OCI-M1 (cell line): ENCODE measurements at regions not wholly inside any gene's neighbourhood (a gene's known extent, or its start where the extent isn't known, plus 50 kb on each side); places are given as distances from the start of the nearest gene placed in this dataset.
A peak's percentile ranks its signal among the peaks of the same experiment; 100 is the strongest.

Source experiments
- DNase-seq: peaks from one replicate; lab custom pipeline; 2025; lab: John Stamatoyannopoulos, UW

DNA sequence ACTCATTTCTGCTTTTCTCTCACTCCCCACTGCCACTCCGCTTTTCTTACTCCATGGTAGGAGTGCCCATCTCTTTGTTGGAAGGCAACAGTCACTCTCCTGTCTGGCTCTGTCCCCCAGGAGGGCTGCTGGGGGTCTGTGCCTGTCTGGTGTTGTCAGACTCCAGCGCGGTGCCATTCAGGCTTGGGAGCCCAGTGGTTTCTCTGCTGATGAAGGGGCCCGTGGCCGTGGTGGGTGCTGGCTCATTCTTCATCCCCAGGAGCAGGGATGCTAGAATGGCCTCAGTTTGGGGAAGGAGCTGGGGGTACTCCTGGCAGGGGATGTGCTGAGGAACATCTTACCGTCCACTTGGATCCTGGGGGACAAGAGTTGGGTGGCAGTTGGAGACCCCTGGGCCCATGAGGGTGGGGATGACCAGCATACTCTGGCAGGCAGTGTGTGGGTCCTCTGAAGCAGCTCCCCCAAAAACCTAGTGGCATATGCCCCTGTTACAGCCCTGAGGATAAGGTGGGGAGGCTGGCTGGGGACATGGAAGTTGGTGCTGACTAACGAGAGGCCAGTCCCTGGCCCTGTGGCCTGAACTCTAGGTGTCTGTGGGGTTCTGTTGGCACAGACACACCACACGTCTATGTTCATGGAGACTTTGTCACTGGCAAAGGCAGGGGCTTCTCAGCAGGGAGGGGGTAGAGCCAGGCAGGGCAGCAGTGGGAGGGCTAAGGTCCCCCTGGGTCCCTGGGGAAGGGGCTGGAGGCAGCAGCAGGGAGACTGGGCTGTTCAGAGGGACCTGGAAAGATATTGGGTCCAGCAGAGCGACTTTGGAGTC, 102.8 kb upstream of the RET start:
- DNase-seq = no peak

DNA sequence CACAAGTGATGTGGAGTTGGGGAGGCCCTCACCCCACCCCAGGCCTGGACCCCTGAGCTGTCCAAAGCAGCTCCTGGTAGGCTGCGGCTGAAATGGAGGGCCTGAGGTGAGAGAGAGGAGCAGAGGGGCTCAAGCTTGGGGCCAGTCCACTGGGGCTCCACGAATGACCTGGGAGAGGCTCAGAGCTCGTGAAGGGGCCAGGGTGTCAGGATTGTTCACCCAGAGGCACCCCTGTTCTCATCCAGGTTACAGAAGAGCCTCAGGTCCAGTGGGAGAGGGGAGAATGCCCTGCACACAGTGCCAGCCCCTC, 102.2 kb upstream of the RET start:
- no peak for DNase-seq

DNA sequence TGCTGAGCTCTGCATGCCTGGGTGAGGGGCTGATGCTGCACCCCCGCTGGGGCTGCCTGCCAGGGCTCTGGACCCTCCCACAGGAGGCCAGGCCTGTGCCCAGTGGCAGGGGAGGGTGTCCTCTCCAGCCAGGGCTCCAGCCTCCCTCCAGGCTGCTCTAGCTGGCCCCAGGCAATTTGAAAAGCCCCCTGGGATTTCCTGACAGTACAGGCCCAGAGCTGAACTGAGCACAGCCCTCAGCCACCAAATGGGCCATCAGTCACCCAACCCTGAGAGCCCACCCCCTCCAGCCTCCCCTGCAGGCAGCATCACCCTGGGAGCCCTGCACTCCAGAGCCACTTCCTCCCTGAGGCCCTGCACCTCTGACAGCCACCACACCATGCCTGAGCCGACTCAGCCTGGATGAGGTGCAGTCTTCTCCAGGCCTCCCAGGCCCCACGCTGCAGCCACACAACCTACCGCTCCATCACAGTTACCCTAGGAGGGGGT, 101.8 kb upstream of the RET start:
- no peak for DNase-seq

DNA sequence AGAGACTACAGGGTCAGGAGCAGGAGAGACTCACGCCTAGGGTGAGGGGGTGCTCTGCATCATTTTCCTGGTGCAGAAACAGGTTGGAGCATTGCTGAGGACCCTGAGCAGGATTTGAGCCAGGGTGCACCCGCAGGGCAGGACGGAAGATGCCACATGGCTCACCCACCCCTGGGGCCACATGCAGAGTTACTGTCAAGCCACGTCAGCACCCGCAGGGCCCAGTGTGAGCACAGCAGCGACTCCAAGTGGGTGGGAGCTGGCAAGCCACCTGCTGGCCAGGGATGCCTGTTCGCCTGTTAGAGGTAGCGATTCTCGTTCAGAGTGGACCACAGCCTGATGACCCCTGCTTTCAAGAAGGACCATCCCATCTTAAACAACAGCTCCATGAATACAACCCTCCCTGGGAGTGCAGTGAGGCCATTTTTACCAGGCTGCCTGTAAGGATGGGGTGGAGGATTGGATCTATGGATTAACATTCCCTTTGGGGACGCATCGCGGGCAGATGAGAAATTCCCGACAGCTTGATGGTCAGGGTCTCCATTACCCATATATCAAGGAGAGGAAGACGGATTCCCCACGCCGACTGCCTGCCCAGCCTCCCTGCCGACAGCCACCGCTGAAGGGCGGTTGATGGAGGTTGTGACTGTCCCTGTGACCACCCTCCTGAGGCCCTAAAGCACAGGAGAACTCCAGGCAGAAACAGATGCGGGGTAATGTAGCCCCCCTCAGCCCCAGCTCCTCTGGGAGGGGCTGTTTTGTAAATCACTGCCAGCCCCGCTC, 101.1 kb upstream of the RET start:
- no peak for DNase-seq

DNA sequence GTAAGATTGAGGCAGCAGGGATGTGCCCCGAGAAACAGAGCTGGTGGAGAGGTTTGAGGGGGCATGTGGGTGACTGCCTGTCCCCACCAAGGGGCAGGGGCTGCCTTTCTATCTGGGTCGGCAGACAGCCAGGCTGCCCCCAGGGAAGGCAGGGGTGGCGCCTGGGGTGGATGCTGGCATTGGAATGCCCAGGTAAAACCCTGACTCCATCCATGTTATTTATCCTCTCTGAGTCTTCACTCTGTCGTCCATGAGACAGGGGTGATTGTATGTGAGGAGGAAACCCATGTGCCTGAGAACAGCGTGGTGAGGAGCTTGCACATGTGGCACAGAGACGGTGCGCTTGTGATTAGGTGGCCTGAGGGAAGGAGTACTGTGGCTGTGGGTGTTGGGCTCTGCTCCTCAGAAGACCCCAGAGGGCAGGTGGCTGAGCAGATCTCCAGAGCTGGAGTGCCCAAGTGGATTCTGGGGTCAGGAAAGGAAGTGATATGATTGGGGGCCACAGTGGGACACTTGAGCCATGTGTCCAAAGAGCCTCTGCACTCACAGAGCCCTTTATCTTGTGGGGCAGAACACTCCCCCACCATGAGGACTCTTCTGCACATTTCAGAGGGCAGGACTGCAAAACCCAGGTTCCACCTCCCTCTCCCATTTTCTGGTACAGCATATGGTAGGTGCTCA, 100.4 kb upstream of the RET start:
- no peak for DNase-seq

DNA sequence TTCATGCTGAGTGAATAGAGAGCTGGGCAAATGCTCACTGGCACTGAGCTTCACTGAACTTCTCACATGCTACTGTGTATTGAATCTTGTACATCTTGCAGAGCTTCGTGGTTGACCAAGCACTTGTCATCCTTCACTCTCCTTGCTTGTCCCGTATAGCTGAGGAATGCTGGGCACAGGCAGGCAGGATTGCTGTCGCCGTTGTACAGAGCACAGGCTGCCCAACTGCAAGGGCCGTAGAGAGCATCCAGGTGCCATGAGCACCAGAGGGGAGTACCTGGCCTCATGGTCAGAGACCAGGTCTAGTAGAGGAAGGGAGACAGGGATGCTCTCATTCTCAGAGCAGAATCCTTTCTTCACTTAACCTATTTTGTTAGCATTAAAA, 99.8 kb upstream of the RET start:
- DNase-seq = no peak

DNA sequence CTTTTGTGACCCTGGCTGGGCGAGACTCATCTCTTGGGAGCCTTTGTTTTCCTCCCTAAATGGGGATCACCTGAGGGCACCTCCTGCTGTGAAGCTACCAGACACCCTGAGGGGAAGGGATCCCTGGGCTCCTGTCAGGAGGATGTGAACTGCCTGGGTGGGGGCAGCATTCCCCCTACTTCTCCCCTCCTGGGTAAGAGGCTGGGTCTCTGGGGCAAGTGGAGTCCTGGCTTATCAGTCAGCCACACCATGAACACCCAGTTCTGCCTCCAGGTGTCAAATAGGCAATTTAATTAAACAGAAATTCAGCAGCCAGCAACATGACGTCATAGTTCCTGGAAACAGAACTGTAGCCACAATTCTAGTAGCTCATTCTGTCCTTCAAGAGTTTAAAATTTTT, 97.7 kb upstream of the RET start:
- DNase-seq = peak; percentile 87

DNA sequence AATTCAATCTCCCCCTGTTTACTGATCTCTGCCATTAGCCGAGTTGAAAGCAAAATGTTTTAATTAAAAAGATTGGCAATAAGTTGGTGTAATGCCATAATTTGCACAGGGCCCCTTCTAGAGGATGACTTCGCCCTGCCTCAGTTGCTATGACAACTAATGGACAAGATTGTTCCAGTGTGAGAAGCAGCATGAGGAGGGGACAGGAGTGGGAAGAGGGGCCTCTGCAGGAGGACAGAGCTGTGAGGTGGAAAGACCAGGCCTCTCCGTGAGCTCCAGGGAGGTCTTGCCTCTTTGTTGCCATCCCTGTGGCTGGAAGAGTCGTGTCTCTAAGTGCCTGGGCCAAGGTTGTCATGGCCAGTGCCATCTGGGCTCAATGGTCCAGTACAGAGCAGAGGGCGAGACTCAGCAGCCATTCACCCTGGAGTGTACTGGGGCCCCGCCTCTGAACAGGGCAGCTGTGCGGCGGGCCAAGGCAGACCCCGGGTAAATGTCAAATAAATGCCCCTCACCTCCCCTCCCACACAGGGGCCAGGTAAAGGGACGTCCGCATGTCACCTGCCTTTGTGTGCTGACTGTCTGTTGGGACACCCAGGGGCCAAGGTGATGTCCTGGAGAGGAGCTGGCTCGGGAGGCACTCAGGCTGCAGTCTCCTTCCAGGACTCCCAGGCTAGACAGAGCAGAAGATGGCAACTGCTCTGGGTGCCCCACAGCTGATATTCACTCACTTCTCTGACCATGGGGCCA, 97.0 kb upstream of the RET start:
- DNase-seq = peak; percentile 49

DNA sequence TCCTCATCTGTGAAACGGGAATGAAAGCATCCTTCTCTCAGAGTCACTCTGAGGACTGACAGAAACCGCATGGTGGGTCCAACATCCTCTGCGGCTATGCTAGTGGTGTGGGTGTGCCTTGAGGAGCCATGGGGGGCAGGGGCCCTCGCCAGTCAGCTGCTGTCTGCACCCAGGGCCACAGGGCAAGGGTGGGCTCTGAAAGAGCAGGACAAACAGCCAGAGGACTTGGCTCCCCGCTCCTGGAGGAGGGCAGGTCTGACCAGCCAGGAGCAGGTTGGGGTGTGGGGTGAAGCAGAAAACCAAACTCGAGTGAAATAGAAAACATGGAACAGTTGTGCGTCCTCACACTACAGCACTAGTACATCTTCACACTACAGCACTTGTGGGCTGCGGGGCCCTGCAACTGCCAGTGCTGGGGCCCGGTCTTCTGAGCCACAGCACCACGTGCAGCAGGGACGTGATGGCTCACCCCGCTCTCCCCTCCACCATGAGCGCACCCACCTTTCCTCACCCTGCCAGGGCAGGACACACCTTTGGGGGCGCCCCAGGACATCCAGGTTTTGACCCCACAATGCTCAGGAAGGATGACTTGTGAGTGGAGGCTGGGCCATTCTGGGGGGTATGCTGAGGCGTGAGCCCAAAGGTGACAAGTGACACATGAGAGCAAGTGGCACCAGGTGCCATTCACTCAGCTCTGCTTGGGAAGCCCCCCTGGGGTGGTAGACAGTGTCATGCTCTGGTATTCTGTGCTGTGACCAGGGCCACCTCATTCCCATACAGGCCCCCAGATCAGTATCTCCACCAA, 96.1 kb upstream of the RET start:
- no peak for DNase-seq

DNA sequence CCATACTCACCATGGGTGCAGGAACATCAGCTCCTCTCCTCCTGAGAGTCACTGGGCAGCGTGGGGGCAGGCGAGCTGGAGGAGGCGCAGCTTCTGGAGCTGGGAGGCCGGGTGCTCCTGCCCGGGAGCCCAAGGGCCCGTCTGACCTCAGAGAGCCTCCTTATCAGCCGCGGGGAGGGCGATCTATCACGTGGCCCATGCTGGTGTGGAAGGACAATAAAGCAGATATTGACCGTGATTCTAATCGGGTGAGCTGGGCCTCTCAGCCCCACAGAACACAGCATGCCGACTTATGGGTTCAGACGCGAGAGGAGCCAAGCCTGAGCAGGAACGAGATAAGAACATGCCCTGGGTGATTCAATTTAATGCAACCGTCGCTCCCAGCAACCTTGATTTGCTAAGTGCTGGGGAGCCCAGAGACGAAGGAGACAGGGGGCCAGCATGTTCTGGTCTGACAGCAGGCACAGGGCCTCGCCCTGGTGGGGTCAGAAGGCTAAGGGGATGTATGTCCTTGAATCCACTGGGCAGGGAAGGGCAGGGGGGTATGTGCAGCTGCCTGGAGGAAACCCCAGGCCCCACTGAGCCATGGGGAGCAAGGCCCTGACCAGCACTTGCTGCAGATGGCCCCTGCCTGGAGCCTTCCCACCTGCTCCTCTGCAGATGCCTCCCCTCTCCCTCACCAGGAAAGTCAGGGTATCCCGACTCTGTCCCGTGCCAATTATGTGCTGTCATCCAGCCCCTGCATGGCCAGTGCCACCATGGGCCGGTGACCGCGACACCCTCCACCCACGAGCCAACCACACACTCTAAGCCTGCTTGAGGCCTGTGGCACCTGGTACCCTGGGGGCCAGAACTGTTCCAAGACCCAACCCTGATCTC, 95.3 kb upstream of the RET start:
- DNase-seq = peak; percentile 93

DNA sequence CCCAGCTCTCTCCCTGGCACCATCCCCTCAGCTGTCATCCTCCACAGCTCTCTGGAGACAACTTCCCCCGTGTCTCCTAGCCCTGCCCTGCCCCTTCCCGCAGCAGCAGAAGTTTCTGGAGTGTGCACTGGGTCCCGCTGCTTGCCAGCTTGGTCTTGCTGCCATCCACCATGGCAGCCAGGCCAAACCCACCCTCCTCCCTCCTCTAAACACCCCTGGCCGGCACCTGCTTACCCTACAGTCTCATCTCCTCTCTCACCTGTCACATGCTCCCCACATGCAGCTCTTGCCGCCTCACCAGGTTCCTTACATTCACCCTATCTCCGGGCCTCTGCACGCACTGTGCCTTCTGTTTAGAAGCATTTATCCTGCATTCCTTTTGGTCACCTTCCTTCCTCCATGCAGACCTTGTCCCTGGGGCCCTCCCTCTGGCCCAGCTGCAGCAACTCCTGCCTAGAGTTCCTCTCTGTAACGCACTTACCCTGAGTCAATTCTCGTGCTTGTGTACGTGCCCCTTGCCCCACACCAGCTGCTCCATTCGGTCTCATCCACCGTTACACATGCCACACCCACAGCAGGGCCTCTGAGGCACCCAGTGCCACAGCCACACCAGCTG, 93.9 kb upstream of the RET start:
- no peak for DNase-seq

DNA sequence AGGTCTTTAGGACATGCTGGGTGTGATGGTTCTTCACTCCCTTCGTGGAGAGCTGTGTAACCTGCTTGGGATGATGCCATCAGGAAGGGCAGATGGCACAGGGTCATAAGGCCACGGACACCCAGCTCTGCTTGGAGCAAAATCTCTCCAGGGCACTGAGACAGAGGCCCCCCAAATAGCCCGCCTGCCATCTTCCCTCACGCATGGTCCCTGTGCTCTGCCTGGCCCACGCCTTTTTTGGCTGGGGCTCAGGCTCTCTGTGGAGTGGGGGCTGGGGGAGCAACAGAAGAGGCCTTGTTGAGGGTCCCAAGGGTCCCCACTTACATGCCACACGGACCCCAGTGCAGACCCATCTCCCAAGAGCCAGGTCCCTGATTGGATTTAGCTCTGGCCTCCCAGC, 93.3 kb upstream of the RET start:
- DNase-seq = no peak

DNA sequence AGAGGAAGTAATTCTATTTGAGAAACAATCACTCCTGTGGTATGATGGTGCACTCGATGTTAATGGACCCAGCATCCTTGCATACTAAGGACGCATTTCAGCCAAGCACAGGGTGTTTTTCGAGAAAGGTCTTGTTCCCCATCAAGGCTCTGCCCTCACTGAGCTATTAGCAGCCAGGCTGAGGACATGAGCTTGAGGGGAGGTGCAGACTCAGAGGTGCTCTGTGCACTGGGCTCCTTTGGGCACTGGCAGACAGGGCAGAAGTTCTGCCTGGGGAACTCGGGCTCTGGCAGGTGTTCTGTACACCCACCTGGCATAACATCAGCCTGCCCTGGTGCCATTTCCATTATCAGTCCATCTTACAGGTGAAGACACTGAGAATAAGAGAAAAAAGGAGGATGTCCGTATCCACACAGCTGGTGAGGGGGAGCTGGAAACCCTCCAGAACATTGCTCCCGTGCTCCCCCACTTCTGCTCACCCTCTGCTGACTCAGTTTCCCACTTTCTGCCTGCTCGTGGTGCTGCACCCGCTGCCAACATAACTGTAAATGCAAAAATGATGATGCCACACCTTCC, 92.7 kb upstream of the RET start:
- DNase-seq = no peak

DNA sequence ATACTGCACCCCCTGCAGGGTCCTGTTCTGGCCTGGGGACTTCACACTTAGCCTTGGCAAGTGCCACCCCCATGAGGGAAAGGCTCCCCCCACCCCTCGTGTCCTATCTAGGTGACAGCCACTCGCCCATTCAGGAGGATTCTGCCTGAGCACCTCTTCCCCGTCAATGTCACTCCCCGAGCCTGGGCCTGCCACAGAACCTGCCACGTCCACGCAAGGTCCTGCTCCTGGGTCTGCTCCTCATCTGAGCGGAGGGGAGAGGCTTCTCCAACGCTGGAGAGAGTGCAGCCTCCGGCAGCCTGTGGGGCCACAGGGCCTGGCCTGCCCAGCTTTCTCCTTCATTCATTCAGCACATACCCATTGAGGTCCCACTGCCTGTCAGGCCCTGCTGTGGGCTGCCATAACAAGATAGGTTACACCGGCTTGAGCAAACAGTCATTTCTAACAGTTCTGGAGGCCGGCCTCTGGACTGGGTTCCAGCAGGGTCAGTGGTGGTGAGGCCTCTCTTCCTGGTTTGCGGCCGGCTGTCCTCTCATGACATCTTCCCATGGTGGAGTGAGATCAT, 92.0 kb upstream of the RET start:
- DNase-seq = no peak

DNA sequence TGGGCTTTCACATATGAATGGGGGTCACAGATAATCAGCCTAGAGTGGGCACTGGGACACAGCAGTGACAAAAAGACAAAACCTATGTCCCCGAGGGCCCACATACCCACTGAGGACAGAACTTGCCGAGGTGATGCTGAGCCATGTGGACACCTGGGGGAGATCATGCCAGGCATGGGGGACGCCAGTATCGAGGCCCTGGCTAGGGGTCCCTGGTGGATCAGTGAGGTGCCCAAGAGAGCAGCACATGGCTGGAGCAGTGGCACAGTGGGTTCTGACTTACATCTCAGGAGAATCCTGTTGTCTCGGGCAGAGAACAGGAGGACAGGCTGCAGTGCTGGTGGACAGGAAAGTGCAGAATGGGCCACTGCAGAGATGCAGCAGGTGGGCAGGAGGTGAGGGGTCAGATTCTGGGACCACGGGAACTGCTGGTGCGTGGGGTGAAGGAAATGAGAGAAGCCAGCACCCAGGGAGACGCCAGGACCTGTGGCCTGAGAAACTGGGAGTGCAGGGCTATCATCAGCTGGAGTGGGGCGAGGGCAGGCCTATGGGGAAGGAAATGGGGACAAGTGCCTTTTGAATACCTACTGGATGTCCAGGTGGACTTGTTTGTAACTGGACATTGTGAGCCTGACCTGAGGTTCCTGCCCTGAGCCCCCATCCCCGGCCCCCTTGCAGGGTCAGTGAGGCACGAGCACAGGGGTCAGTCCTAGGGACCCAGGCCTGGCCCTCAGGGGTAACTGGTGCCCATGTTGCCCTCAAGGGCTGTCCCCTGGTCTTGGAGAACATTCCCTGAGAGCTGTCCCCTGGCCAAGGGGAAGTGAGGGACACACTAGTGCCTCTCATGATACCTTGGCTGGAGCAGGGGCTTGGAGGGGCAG, 91.2 kb upstream of the RET start:
- DNase-seq = no peak

DNA sequence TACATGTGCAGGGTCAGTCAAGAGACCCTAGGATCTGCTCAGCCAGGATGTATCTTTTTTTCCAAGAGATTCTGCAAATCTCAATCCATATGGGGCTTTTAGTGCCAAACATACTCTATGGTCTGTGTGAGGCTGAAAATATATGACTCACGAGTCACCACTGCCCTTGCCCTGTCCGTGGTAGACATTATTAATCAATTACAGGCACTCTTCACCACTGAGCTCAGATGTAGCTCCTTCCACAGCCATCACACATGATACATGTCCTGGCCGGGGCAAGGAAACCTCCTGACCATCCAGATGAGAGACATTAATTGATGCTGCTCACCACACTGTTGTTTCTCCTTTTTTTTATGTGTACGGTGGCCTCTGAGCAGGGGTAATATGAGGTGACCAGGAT, 90.2 kb upstream of the RET start:
- peak; percentile 40 for DNase-seq

DNA sequence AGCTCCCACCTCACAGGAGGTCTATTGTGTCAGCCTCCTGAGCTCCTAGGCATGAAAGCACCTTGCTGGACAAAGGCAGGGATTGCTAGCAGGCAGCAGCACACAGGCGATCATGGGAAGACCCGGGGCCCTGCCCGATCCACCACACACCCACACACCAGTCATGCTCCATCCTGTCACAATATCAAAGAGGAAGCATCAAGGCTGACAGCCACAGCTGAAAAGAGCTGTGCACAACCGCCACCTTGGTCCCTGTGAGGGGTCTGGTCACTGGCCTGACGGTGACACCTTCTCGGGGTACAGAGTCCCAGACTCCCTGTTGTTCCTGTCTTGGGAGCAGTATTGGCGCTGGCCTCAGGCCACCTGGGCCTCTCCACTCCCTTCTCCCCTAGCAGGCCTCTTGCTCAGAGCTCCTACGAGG, 89.7 kb upstream of the RET start:
- no peak for DNase-seq

DNA sequence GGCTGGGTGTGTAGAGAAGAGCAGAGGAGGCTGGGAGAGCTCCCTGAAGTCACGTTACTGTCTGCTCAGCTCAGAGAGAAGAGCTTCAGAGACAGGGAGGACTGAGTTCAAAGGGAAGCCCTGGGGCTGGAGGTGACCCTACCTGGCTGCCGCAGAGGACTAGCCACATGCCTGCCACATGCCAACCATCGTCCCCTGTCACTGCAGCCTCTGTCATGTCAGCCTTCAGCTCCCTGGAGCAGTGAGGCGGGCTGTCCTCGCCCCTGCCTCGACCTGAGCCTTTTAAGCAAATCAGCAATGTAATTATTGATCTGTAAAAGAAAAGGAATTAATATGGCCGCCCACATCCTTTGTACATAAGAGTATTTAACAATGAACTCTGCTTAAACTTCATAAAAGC, 89.3 kb upstream of the RET start:
- DNase-seq = no peak
